Keratinocyte (primary cell): ENCODE measurements at regions not wholly inside any gene's neighbourhood (a gene's known extent, or its start where the extent isn't known, plus 50 kb on each side); places are given as distances from the start of the nearest gene placed in this dataset.

Source experiments
- EZH2 ChIP-seq: IDR thresholded peaks from one replicate; pipeline ENCODE4 v1.6.1; 2012; ENCODE audit warnings: inconsistent platforms, mild to moderate bottlenecking, low read length, moderate library complexity
- TF ChIP-seq, protein P1 (sequence below), 3 experiments: IDR thresholded peaks in 1 of 3; conservative IDR thresholded peaks in 1 of 3; optimal IDR thresholded peaks in 1 of 3; 2 replicates in 2 of 3; 3 replicates in 1 of 3; pipeline versions ENCODE3 to v1.5.1; 2011; ENCODE audit warnings: low read length in 3 of 3, mild to moderate bottlenecking in 3 of 3, moderate library complexity in 2 of 3, control low read depth in 1 of 3, inconsistent platforms in 1 of 3; ENCODE audit not compliant: insufficient read depth in 2 of 3; ENCODE audit errors: extremely low read depth in 1 of 3

DNA sequence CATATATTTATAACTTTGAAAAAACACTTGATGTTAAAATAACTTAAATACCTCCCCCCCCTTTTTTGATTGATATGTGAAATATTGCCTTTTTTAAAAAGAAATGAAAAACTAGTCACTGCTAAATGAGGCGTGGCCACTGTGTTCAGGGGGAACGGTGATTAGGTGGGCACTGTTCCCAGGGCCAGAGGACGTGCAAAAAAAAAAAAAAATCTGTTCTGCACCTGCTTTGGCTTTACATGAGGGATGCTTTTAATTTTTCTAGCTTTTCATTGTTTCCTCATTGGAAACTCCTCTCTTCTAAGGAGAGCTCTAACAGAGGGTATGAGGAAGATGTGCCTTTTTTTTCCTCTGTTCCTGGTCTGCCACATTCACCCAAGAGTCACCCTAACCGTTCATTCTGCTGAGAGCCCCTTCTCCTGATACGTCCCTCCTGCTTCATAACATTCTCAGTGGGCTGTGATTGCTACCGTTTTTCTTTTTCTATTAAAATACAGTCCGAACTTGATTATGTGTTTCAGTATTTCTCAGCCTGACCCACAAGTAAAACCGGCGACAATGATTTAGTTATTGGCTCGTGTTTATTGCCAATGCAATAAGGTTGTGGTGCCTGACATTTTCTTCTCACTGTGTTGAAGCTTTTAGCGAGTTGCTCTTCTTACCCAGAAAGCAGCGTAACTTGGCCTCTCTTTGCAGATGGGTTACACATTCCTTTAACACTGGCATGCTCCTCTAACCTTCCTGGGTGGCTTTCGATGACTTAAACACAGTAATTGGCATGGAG, 64.8 kb upstream of the ZNF536 start:
- TF ChIP-seq, protein P1, sequence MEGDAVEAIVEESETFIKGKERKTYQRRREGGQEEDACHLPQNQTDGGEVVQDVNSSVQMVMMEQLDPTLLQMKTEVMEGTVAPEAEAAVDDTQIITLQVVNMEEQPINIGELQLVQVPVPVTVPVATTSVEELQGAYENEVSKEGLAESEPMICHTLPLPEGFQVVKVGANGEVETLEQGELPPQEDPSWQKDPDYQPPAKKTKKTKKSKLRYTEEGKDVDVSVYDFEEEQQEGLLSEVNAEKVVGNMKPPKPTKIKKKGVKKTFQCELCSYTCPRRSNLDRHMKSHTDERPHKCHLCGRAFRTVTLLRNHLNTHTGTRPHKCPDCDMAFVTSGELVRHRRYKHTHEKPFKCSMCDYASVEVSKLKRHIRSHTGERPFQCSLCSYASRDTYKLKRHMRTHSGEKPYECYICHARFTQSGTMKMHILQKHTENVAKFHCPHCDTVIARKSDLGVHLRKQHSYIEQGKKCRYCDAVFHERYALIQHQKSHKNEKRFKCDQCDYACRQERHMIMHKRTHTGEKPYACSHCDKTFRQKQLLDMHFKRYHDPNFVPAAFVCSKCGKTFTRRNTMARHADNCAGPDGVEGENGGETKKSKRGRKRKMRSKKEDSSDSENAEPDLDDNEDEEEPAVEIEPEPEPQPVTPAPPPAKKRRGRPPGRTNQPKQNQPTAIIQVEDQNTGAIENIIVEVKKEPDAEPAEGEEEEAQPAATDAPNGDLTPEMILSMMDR (optimal IDR thresholded peaks at IDR 0.05 in 1 of 3, IDR thresholded peaks at IDR 0.05 in 1 of 3, conservative IDR thresholded peaks at IDR 0.05 in 1 of 3; ENCODE audit: extremely low read depth in 1 of 3, insufficient read depth in 2 of 3, low read length in 3 of 3): no peak
- no peak for TF ChIP-seq EZH2
